SK-N-MC (cell line): ENCODE measurements at regions not wholly inside any gene's neighbourhood (a gene's known extent, or its start where the extent isn't known, plus 50 kb on each side); places are given as distances from the start of the nearest gene placed in this dataset.

Source experiments
- DNase-seq: peaks from one replicate; pipeline ENCODE4 v3.0.0-alpha.2; 2011; ENCODE audit warnings: low read depth, low spot score
- H3K27ac ChIP-seq: fragments of 200-600 bp; sonication (generic); 2 replicates; pipeline ENCODE4 v1.5.1; 2016; ENCODE audit warnings: mixed run types
- H3K36me3 ChIP-seq: fragments of 200-600 bp; sonication (generic); 2 replicates; pipeline ENCODE4 v1.6.1; 2017; ENCODE audit warnings: antibody characterized with exemption, low read length, mixed read lengths; ENCODE audit not compliant: insufficient read depth
- H3K4me3 ChIP-seq: fragments of 200-600 bp; sonication (generic); 2 replicates; pipeline ENCODE4 v1.5.1; 2016
- H3K9ac ChIP-seq: fragments of 200-600 bp; sonication (generic); 2 replicates; pipeline ENCODE4 v1.8.0; 2017; ENCODE audit warnings: mixed run types, mixed read lengths; ENCODE audit not compliant: insufficient read length
- H3K9me3 ChIP-seq: fragments of 200-600 bp; sonication (generic); 2 replicates; pipeline ENCODE4 v1.6.1; 2017; ENCODE audit warnings: low read depth, mild to moderate bottlenecking, antibody characterized with exemption, low read length, moderate library complexity, mixed read lengths
- EZH2 ChIP-seq: fragments of 200-600 bp; sonication (generic); IDR thresholded peaks from one replicate; pipeline ENCODE4 v1.6.1; 2017; ENCODE audit warnings: antibody characterized with exemption
- FOXP2 ChIP-seq: optimal IDR thresholded peaks from 2 replicates; pipeline ENCODE3; 2011; ENCODE audit warnings: mild to moderate bottlenecking, moderate library complexity; ENCODE audit not compliant: insufficient read depth; ENCODE audit errors: extremely low read length, control extremely low read depth
- POLR2AphosphoS5 ChIP-seq: IDR thresholded peaks from 2 replicates; pipeline ENCODE4 v1.6.1; 2012; ENCODE audit warnings: mild to moderate bottlenecking, low read depth, low read length, borderline replicate concordance

- H3K4me3 ChIP-seq, result no peak overlapping the region
- no peak overlapping the region for H3K27ac ChIP-seq
- DNase-seq, result no peak
- no peak for TF ChIP-seq EZH2
- TF ChIP-seq FOXP2, result no peak
- TF ChIP-seq POLR2AphosphoS5, result no peak
- H3K9ac ChIP-seq, result no peak overlapping the region
- H3K36me3 ChIP-seq, result no peaks in the 10 kb centered on the region
- no peaks in the 10 kb centered on the region for H3K9me3 ChIP-seq
These were observed 164.4 kb downstream of the PJA1 start for GRCh38 chrX:69000877-69001276.

- TF ChIP-seq FOXP2 (no peak), POLR2AphosphoS5 (no peak)
- no peaks in the 10 kb centered on the region for H3K9me3 ChIP-seq
- no peak overlapping the region for H3K9ac ChIP-seq
- no peak overlapping the region for H3K4me3 ChIP-seq
- H3K36me3 ChIP-seq, result no peaks in the 10 kb centered on the region
- H3K27ac ChIP-seq, result no peak overlapping the region
- no peak for DNase-seq
These were observed 165.3 kb downstream of the PJA1 start for GRCh38 chrX:68999931-69000330.

- Histone ChIP-seq H3K4me3 (no peak overlapping the region), H3K9ac (no peak overlapping the region), H3K27ac (no peak overlapping the region), H3K9me3 (no peaks in the 10 kb centered on the region), H3K36me3 (no peaks in the 10 kb centered on the region)
- no peak for DNase-seq
- TF ChIP-seq EZH2, result no peak
- no peak for TF ChIP-seq FOXP2
- TF ChIP-seq POLR2AphosphoS5, result no peak
These were observed 165.9 kb downstream of the PJA1 start for GRCh38 chrX:68999356-68999755.

- TF ChIP-seq POLR2AphosphoS5 (no peak), EZH2 (no peak)
- no peak for DNase-seq
- no peak overlapping the region for H3K9ac ChIP-seq
- H3K36me3 ChIP-seq, result no peaks in the 10 kb centered on the region
- no peak overlapping the region for H3K4me3 ChIP-seq
- H3K9me3 ChIP-seq, result no peaks in the 10 kb centered on the region
- H3K27ac ChIP-seq, result no peak overlapping the region
These were observed 166.5 kb downstream of the PJA1 start for GRCh38 chrX:68998716-68999115.

GRCh38 chrX:68997911-68998310, 167.3 kb downstream of the PJA1 start:
- Histone ChIP-seq H3K4me3 (no peak overlapping the region), H3K9ac (no peak overlapping the region), H3K9me3 (no peaks in the 10 kb centered on the region), H3K36me3 (no peaks in the 10 kb centered on the region), H3K27ac (no peak overlapping the region)
- TF ChIP-seq FOXP2 (no peak), EZH2 (no peak)
- DNase-seq, result no peak

GRCh38 chrX:68997511-68997910, 167.7 kb downstream of the PJA1 start:
- TF ChIP-seq EZH2 (no peak), FOXP2 (no peak), POLR2AphosphoS5 (no peak)
- H3K9me3 ChIP-seq, result no peaks in the 10 kb centered on the region
- H3K27ac ChIP-seq, result no peak overlapping the region
- no peak overlapping the region for H3K9ac ChIP-seq
- H3K4me3 ChIP-seq, result no peak overlapping the region
- DNase-seq, result no peak
- H3K36me3 ChIP-seq, result no peaks in the 10 kb centered on the region

- no peak for DNase-seq
- H3K27ac ChIP-seq, result no peak overlapping the region
- no peak overlapping the region for H3K4me3 ChIP-seq
- no peaks in the 10 kb centered on the region for H3K9me3 ChIP-seq
- no peak overlapping the region for H3K9ac ChIP-seq
- no peak for TF ChIP-seq POLR2AphosphoS5
- TF ChIP-seq EZH2, result no peak
- TF ChIP-seq FOXP2, result no peak
- H3K36me3 ChIP-seq, result no peaks in the 10 kb centered on the region
These were observed 167.1 kb downstream of the EFNB1 start for GRCh38 chrX:68995780-68996551.

- no peak for DNase-seq
- Histone ChIP-seq H3K27ac (no peak overlapping the region), H3K9ac (no peak overlapping the region), H3K4me3 (no peak overlapping the region), H3K9me3 (no peaks in the 10 kb centered on the region), H3K36me3 (no peaks in the 10 kb centered on the region)
- TF ChIP-seq FOXP2, result no peak
- TF ChIP-seq EZH2, result no peak
These were observed 166.6 kb downstream of the EFNB1 start for GRCh38 chrX:68995386-68995779.

- no peak overlapping the region for H3K9ac ChIP-seq
- DNase-seq, result no peak
- H3K9me3 ChIP-seq, result no peaks in the 10 kb centered on the region
- no peaks in the 10 kb centered on the region for H3K36me3 ChIP-seq
- no peak for TF ChIP-seq FOXP2
- TF ChIP-seq POLR2AphosphoS5, result no peak
- TF ChIP-seq EZH2, result no peak
- no peak overlapping the region for H3K27ac ChIP-seq
- H3K4me3 ChIP-seq, result no peak overlapping the region
These were observed 166.1 kb downstream of the EFNB1 start for GRCh38 chrX:68994891-68995255.
